GM23338 (cell line): ENCODE measurements at regions not wholly inside any gene's neighbourhood (a gene's known extent, or its start where the extent isn't known, plus 50 kb on each side); places are given as distances from the start of the nearest gene placed in this dataset.

ENCODE experiments used
- CREB1 ChIP-seq: fragments of 250-450 bp; sonication (Bioruptor Pico); IDR thresholded peaks from 2 replicates; pipeline ENCODE4 v1.5.0; 2020; ENCODE audit warnings: low read depth, mild to moderate bottlenecking, moderate library complexity
- EZH2 ChIP-seq: fragments of 200-600 bp; sonication (generic); IDR thresholded peaks from one replicate; pipeline ENCODE4 v1.8.0; 2017; ENCODE audit warnings: antibody characterized with exemption, mild to moderate bottlenecking, low read depth; ENCODE audit not compliant: unreplicated experiment
- EZH2phosphoT487 ChIP-seq: fragments of 200-600 bp; sonication (generic); IDR thresholded peaks from one replicate; pipeline ENCODE4 v1.8.1; 2018; ENCODE audit warnings: antibody characterized with exemption; ENCODE audit not compliant: unreplicated experiment
- NANOG ChIP-seq: IDR thresholded peaks from 2 replicates; pipeline ENCODE4 v1.6.1; 2016; ENCODE audit warnings: antibody characterized with exemption, borderline replicate concordance
- POLR2AphosphoS5 ChIP-seq: IDR thresholded peaks from 2 replicates; pipeline ENCODE4 v1.6.1; 2016; ENCODE audit warnings: antibody characterized with exemption, low read depth
- ZNF114 ChIP-seq: fragments of 250-450 bp; sonication (Bioruptor Pico); IDR thresholded peaks from 2 replicates; pipeline ENCODE4 v1.5.0; 2020; ENCODE audit warnings: mild to moderate bottlenecking, moderate library complexity
- TF ChIP-seq, protein P1 (sequence below), 2 experiments: fragments of 200-600 bp in 1 of 2; sonication (generic) in 1 of 2; conservative IDR thresholded peaks; 2 replicates each; pipeline versions ENCODE4 v1.5.1 to v1.6.1; 2016 to 2017; ENCODE audit warnings: antibody characterized with exemption in 2 of 2, low read depth in 2 of 2, mild to moderate bottlenecking in 2 of 2, moderate library complexity in 1 of 2
- TF ChIP-seq, protein P2 (sequence below): IDR thresholded peaks from one replicate; pipeline ENCODE4 v1.6.1; 2018; ENCODE audit warnings: antibody characterized with exemption; ENCODE audit not compliant: unreplicated experiment

- TF ChIP-seq, protein P1, sequence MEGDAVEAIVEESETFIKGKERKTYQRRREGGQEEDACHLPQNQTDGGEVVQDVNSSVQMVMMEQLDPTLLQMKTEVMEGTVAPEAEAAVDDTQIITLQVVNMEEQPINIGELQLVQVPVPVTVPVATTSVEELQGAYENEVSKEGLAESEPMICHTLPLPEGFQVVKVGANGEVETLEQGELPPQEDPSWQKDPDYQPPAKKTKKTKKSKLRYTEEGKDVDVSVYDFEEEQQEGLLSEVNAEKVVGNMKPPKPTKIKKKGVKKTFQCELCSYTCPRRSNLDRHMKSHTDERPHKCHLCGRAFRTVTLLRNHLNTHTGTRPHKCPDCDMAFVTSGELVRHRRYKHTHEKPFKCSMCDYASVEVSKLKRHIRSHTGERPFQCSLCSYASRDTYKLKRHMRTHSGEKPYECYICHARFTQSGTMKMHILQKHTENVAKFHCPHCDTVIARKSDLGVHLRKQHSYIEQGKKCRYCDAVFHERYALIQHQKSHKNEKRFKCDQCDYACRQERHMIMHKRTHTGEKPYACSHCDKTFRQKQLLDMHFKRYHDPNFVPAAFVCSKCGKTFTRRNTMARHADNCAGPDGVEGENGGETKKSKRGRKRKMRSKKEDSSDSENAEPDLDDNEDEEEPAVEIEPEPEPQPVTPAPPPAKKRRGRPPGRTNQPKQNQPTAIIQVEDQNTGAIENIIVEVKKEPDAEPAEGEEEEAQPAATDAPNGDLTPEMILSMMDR (conservative IDR thresholded peaks at IDR 0.05; ENCODE audit: low read depth in 2 of 2): no peak
- TF ChIP-seq EZH2phosphoT487 (no peak), EZH2 (no peak), NANOG (no peak), CREB1 (no peak), POLR2AphosphoS5 (no peak), ZNF114 (CRISPR knock-in tag) (no peak)
- TF ChIP-seq, protein P2, sequence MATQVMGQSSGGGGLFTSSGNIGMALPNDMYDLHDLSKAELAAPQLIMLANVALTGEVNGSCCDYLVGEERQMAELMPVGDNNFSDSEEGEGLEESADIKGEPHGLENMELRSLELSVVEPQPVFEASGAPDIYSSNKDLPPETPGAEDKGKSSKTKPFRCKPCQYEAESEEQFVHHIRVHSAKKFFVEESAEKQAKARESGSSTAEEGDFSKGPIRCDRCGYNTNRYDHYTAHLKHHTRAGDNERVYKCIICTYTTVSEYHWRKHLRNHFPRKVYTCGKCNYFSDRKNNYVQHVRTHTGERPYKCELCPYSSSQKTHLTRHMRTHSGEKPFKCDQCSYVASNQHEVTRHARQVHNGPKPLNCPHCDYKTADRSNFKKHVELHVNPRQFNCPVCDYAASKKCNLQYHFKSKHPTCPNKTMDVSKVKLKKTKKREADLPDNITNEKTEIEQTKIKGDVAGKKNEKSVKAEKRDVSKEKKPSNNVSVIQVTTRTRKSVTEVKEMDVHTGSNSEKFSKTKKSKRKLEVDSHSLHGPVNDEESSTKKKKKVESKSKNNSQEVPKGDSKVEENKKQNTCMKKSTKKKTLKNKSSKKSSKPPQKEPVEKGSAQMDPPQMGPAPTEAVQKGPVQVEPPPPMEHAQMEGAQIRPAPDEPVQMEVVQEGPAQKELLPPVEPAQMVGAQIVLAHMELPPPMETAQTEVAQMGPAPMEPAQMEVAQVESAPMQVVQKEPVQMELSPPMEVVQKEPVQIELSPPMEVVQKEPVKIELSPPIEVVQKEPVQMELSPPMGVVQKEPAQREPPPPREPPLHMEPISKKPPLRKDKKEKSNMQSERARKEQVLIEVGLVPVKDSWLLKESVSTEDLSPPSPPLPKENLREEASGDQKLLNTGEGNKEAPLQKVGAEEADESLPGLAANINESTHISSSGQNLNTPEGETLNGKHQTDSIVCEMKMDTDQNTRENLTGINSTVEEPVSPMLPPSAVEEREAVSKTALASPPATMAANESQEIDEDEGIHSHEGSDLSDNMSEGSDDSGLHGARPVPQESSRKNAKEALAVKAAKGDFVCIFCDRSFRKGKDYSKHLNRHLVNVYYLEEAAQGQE: no peak
Measured at GRCh38 chr2:136217996-136218395, 100.0 kb upstream of the CXCR4 start.
